H9 (cell line): ENCODE measurements at regions not wholly inside any gene's neighbourhood (a gene's known extent, or its start where the extent isn't known, plus 50 kb on each side); places are given as distances from the start of the nearest gene placed in this dataset.
"Not testable (repeated sequence)": the region's sequence is repeated elsewhere in the genome, so short reads cannot be mapped to it uniquely, and the experiment has no call there.

Source experiments
- DNase-seq: peaks from one replicate; pipeline ENCODE4 v3.0.0-alpha.2; 2017
- H2AFZ ChIP-seq: one replicate; pipeline ENCODE4 v1.6.1; 2013; ENCODE audit warnings: mild to moderate bottlenecking, low read length, control low read depth, moderate library complexity
- H2AK5ac ChIP-seq: 2 replicates; pipeline ENCODE4 v1.6.1; 2013; ENCODE audit warnings: low read length, control low read depth, mixed read lengths; ENCODE audit not compliant: insufficient read length
- H2BK120ac ChIP-seq: one replicate; pipeline ENCODE4 v1.6.1; 2013; ENCODE audit warnings: low read depth, mild to moderate bottlenecking, low read length, control low read depth, inconsistent platforms; ENCODE audit not compliant: poor library complexity, severe bottlenecking
- H2BK12ac ChIP-seq: 2 replicates; pipeline ENCODE4 v1.6.1; 2013; ENCODE audit warnings: low read length, control low read depth, mixed read lengths, low read depth; ENCODE audit not compliant: insufficient read length
- H2BK15ac ChIP-seq: 2 replicates; pipeline ENCODE4 v1.6.1; 2013; ENCODE audit warnings: low read depth, low read length, control low read depth
- H2BK20ac ChIP-seq: one replicate; pipeline ENCODE4 v1.6.1; 2013; ENCODE audit warnings: low read depth, mild to moderate bottlenecking, low read length, control low read depth, inconsistent platforms; ENCODE audit not compliant: poor library complexity, severe bottlenecking
- H2BK5ac ChIP-seq: 2 replicates; pipeline ENCODE4 v1.6.1; 2013; ENCODE audit warnings: low read length, control low read depth, mixed read lengths; ENCODE audit not compliant: insufficient read length
- H3K14ac ChIP-seq: 2 replicates; pipeline ENCODE4 v1.6.1; 2013; ENCODE audit warnings: low read length, control low read depth; ENCODE audit not compliant: insufficient read depth
- H3K18ac ChIP-seq: 2 replicates; pipeline ENCODE4 v1.6.1; 2013; ENCODE audit warnings: low read depth, mild to moderate bottlenecking, mixed read lengths, low read length, control low read depth; ENCODE audit not compliant: insufficient read length
- H3K23ac ChIP-seq: 2 replicates; pipeline ENCODE4 v1.6.1; 2013; ENCODE audit warnings: low read length, control low read depth, mixed read lengths, low read depth; ENCODE audit not compliant: insufficient read length
- H3K23me2 ChIP-seq: 2 replicates; pipeline ENCODE4 v1.6.1; 2013; ENCODE audit warnings: low read depth, mild to moderate bottlenecking, mixed read lengths, low read length, control low read depth; ENCODE audit not compliant: insufficient read length, poor library complexity, severe bottlenecking
- H3K27ac ChIP-seq: 2 replicates; pipeline ENCODE4 v1.5.1; 2013; ENCODE audit warnings: low read length, control low read depth, mixed read lengths, low read depth; ENCODE audit not compliant: insufficient read length
- H3K27me3 ChIP-seq: 2 replicates; pipeline ENCODE4 v1.6.1; 2013; ENCODE audit warnings: low read length, control low read depth, inconsistent platforms; ENCODE audit not compliant: insufficient read depth
- H3K4ac ChIP-seq: 2 replicates; pipeline ENCODE4 v1.6.1; 2013; ENCODE audit warnings: low read depth, mild to moderate bottlenecking, control low read depth, inconsistent platforms, low read length, moderate library complexity
- H3K4me1 ChIP-seq: 2 replicates; pipeline ENCODE4 v1.6.1; 2013; ENCODE audit warnings: low read length, control low read depth, inconsistent platforms; ENCODE audit not compliant: insufficient read depth
- H3K4me2 ChIP-seq: 2 replicates; pipeline ENCODE4 v1.6.1; 2013; ENCODE audit warnings: low read length, control low read depth, mixed read lengths; ENCODE audit not compliant: insufficient read length, insufficient read depth
- H3K56ac ChIP-seq: 2 replicates; pipeline ENCODE4 v1.6.1; 2013; ENCODE audit warnings: low read depth, mild to moderate bottlenecking, mixed read lengths, low read length, control low read depth; ENCODE audit not compliant: insufficient read length
- H3K79me1 ChIP-seq: 2 replicates; pipeline ENCODE4 v1.6.1; 2013; ENCODE audit warnings: low read depth, mild to moderate bottlenecking, moderate library complexity, low read length, control low read depth, inconsistent platforms; ENCODE audit not compliant: insufficient read depth, poor library complexity, severe bottlenecking
- H3K79me2 ChIP-seq: 2 replicates; pipeline ENCODE4 v1.6.1; 2013; ENCODE audit warnings: low read length, control low read depth, inconsistent platforms; ENCODE audit not compliant: insufficient read depth
- H3K9ac ChIP-seq: 2 replicates; pipeline ENCODE4 v1.6.1; 2013; ENCODE audit warnings: low read length, control low read depth, mixed read lengths; ENCODE audit not compliant: insufficient read length; ENCODE audit errors: extremely low read depth
- H3K9me3 ChIP-seq: one replicate; pipeline ENCODE4 v1.6.1; 2013; ENCODE audit warnings: low read depth, low read length, inconsistent platforms; ENCODE audit not compliant: control insufficient read depth
- H3T11ph ChIP-seq: one replicate; pipeline ENCODE4 v1.6.1; 2013; ENCODE audit warnings: mild to moderate bottlenecking, low read length, control low read depth, inconsistent platforms
- H4K20me1 ChIP-seq: one replicate; pipeline ENCODE4 v1.6.1; 2013; ENCODE audit not compliant: control insufficient read depth, insufficient read length, insufficient read depth
- H4K5ac ChIP-seq: 2 replicates; pipeline ENCODE4 v1.6.1; 2013; ENCODE audit warnings: low read depth, mild to moderate bottlenecking, mixed read lengths, low read length, control low read depth; ENCODE audit not compliant: insufficient read length
- H4K8ac ChIP-seq: replicated peaks from 2 replicates; pipeline ENCODE4 v1.6.1; 2013; ENCODE audit warnings: low read length, control low read depth, mixed read lengths, low read depth; ENCODE audit not compliant: insufficient read length
- H4K91ac ChIP-seq: 2 replicates; pipeline ENCODE4 v1.6.1; 2013; ENCODE audit warnings: low read depth, mild to moderate bottlenecking, moderate library complexity, mixed read lengths, low read length, control low read depth; ENCODE audit not compliant: insufficient read length
- H3K27ac Mint-ChIP-seq, 3 experiments: 2 replicates in 2 of 3; 3 replicates in 1 of 3; pipeline ENCODE4 v1.8.0; 2020 to 2021; ENCODE audit warnings: mixed read lengths in 3 of 3, mild to moderate bottlenecking in 1 of 3, moderate library complexity in 1 of 3
- H3K27me3 Mint-ChIP-seq: 2 replicates; pipeline ENCODE4 v1.8.0; 2021; ENCODE audit warnings: low read depth, mild to moderate bottlenecking, moderate library complexity, mixed read lengths
- H3K36me3 Mint-ChIP-seq, 3 experiments: 2 replicates in 2 of 3; 3 replicates in 1 of 3; pipeline ENCODE4 v1.8.0; 2020 to 2021; ENCODE audit warnings: low read depth in 3 of 3, mixed read lengths in 3 of 3; ENCODE audit not compliant: insufficient read depth in 1 of 3
- H3K4me1 Mint-ChIP-seq, 2 experiments: 2 replicates each; pipeline ENCODE4 v1.8.0; 2020; ENCODE audit warnings: mixed read lengths in 2 of 2
- H3K4me3 Mint-ChIP-seq, 2 experiments: 2 replicates in 1 of 2; 3 replicates in 1 of 2; pipeline ENCODE4 v1.8.0; 2020 to 2021; ENCODE audit warnings: mild to moderate bottlenecking in 2 of 2, mixed read lengths in 2 of 2, moderate library complexity in 1 of 2
- H3K9me3 Mint-ChIP-seq, 2 experiments: 2 replicates in 1 of 2; 3 replicates in 1 of 2; pipeline ENCODE4 v1.8.0; 2020; ENCODE audit warnings: mild to moderate bottlenecking in 2 of 2, mixed read lengths in 2 of 2, moderate library complexity in 1 of 2
- WGBS: extraction: QIAGEN DNeasy Blood & Tissue Kit; methylation state at CpG from one replicate; pipeline ENCODE4 v1.1.7; 2013; ENCODE audit warnings: missing lambda C conversion rate, low lambda C conversion rate, mixed read lengths; ENCODE audit not compliant: insufficient read length; ENCODE audit errors: extremely low coverage; 5-methylcytosine and 5-hydroxymethylcytosine counted together

- not testable (repeated sequence) for H3K9ac ChIP-seq, H3K4ac ChIP-seq, DNase-seq, H3K56ac ChIP-seq, H3K27ac Mint-ChIP-seq, H3K27ac ChIP-seq, H3K9me3 Mint-ChIP-seq, H2BK20ac ChIP-seq, H2BK15ac ChIP-seq, H2AFZ ChIP-seq, H4K20me1 ChIP-seq, H2BK5ac ChIP-seq, H3K79me1 ChIP-seq, H3K4me1 ChIP-seq, H4K91ac ChIP-seq, H3T11ph ChIP-seq, H3K14ac ChIP-seq, H4K5ac ChIP-seq, H3K4me2 ChIP-seq, H3K4me1 Mint-ChIP-seq, H2BK120ac ChIP-seq, H2BK12ac ChIP-seq, H3K23ac ChIP-seq, H2AK5ac ChIP-seq, H3K36me3 Mint-ChIP-seq, H4K8ac ChIP-seq, H3K27me3 Mint-ChIP-seq, H3K79me2 ChIP-seq, H3K23me2 ChIP-seq, H3K27me3 ChIP-seq, H3K18ac ChIP-seq, H3K4me3 Mint-ChIP-seq, H3K9me3 ChIP-seq
- WGBS, result no CpG with 5 or more reads among the region's 10 CpGs
Observed at GRCh38 chr2:131830946-131831310, 303.2 kb downstream of the CCDC74A start.
